ENCODE measurements at regions not wholly inside any gene's neighbourhood (a gene's known extent, or its start where the extent isn't known, plus 50 kb on each side); places are given as distances from the start of the nearest gene placed in this dataset.

- TF ChIP-seq, protein P1, sequence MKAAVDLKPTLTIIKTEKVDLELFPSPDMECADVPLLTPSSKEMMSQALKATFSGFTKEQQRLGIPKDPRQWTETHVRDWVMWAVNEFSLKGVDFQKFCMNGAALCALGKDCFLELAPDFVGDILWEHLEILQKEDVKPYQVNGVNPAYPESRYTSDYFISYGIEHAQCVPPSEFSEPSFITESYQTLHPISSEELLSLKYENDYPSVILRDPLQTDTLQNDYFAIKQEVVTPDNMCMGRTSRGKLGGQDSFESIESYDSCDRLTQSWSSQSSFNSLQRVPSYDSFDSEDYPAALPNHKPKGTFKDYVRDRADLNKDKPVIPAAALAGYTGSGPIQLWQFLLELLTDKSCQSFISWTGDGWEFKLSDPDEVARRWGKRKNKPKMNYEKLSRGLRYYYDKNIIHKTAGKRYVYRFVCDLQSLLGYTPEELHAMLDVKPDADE (IDR thresholded peaks at IDR 0.05): no peak
- no peak for TF ChIP-seq EZH2 (IDR thresholded peaks at IDR 0.05; ENCODE audit: low read depth, unreplicated experiment)
- TF ChIP-seq ZNF114 (CRISPR knock-in tag; IDR thresholded peaks at IDR 0.05): no peak
- TF ChIP-seq EZH2phosphoT487 (IDR thresholded peaks at IDR 0.05; ENCODE audit: unreplicated experiment): no peak
- TF ChIP-seq ZNF462 (CRISPR knock-in tag; IDR thresholded peaks at IDR 0.05): no peak
- no peak for TF ChIP-seq CREB1 (CRISPR knock-in tag; IDR thresholded peaks at IDR 0.05; ENCODE audit: low read depth)
- TF ChIP-seq, protein P2, sequence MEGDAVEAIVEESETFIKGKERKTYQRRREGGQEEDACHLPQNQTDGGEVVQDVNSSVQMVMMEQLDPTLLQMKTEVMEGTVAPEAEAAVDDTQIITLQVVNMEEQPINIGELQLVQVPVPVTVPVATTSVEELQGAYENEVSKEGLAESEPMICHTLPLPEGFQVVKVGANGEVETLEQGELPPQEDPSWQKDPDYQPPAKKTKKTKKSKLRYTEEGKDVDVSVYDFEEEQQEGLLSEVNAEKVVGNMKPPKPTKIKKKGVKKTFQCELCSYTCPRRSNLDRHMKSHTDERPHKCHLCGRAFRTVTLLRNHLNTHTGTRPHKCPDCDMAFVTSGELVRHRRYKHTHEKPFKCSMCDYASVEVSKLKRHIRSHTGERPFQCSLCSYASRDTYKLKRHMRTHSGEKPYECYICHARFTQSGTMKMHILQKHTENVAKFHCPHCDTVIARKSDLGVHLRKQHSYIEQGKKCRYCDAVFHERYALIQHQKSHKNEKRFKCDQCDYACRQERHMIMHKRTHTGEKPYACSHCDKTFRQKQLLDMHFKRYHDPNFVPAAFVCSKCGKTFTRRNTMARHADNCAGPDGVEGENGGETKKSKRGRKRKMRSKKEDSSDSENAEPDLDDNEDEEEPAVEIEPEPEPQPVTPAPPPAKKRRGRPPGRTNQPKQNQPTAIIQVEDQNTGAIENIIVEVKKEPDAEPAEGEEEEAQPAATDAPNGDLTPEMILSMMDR (conservative IDR thresholded peaks at IDR 0.05; ENCODE audit: low read depth in 2 of 2): no peak
- no peak for TF ChIP-seq JUNB (IDR thresholded peaks at IDR 0.05; ENCODE audit: unreplicated experiment)
- TF ChIP-seq STAT1 (IDR thresholded peaks at IDR 0.05; ENCODE audit: unreplicated experiment): no peak
- ATAC-seq (no peak), DNase-seq (ENCODE audit: low spot score) (no peak)
- Mint-ChIP-seq H3K36me3 (ENCODE audit: low read depth) (peaks cover 30% of the 10 kb centered on the region), H3K4me1 (peaks cover 24% of the 10 kb centered on the region; the same call in 2 of the 3 replicates), H3K4me3 (no peak overlapping the region; the same call in 2 of the 3 replicates), H3K9me3 (peaks cover 11% of the 10 kb centered on the region; the same call in 1 of the 3 replicates), H3K27ac (peak overlapping the region; percentile 98), H3K27me3 (ENCODE audit: insufficient read depth, low read depth, poor library complexity) (peaks cover 34% of the 10 kb centered on the region)
- H3F3A ChIP-seq (replicated peaks; ENCODE audit: low read depth): peaks cover 6% of the 10 kb centered on the region; the same call in 1 of the 2 replicates
- H3K4me2 ChIP-seq: no peak overlapping the region
- peak overlapping the region; percentile 99 for H3K27ac ChIP-seq (ENCODE audit: low read depth)
- H2AFZ ChIP-seq: no peak overlapping the region
- no peaks in the 10 kb centered on the region for H4K20me1 ChIP-seq (replicated peaks; ENCODE audit: insufficient read depth)
- no peaks in the 10 kb centered on the region for H3K9me2 ChIP-seq (ENCODE audit: insufficient read depth)
- H3K4me3 ChIP-seq: no peak overlapping the region
- no peaks in the 10 kb centered on the region for H3K36me3 ChIP-seq (ENCODE audit: insufficient read depth)
- no peaks in the 10 kb centered on the region for H3K27me3 ChIP-seq (ENCODE audit: insufficient read depth)
- H3K79me2 ChIP-seq (replicated peaks; ENCODE audit: insufficient read depth): peaks cover 25% of the 10 kb centered on the region
- no peaks in the 10 kb centered on the region for H3K4me1 ChIP-seq (ENCODE audit: insufficient read depth)
Observed at GRCh38 chr6:26194329-26194701, 107.1 kb downstream of the HFE start.
